H1 (cell line): ENCODE measurements at regions not wholly inside any gene's neighbourhood (a gene's known extent, or its start where the extent isn't known, plus 50 kb on each side); places are given as distances from the start of the nearest gene placed in this dataset.

Experiments used
- SAP30 ChIP-seq: fragments of 300-600 bp; sonication (generic); IDR thresholded peaks from 2 replicates; pipeline ENCODE4 v1.7.1; 2012; ENCODE audit warnings: low read length, moderate library complexity, mild to moderate bottlenecking, inconsistent platforms; ENCODE audit not compliant: insufficient read depth, insufficient replicate concordance
- SRF ChIP-seq: IDR thresholded peaks from 2 replicates; pipeline ENCODE4 v1.6.1; 2011; ENCODE audit warnings: mild to moderate bottlenecking, low read depth, low read length, moderate library complexity

DNA sequence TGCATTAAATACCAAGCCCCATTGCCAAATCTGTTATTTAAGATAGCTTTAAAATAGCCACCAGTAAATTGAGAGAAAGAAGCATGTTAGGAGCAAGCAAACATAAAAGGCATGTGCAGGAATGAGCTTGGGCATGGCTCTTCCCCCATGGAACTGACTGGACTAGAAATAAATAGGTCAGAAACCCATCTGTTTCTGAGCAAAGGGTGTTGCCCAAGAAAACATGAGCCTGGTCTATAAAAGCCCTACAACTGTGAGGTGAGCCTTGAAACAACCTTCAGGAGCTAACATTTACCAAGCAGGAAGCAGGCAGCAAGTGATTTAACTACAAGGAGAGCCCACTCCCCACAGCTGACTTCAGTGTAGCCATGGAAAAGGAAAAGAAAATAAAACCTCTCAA, 126.3 kb downstream of the C6orf118 start (continued):
- no peak for TF ChIP-seq SAP30
- TF ChIP-seq SRF = no peak
